H1 (cell line): ENCODE measurements at regions not wholly inside any gene's neighbourhood (a gene's known extent, or its start where the extent isn't known, plus 50 kb on each side); places are given as distances from the start of the nearest gene placed in this dataset.

ENCODE experiments used
- CTCF ChIA-PET: fragments of 300-600 bp; sonication (Branson Sonifier 250); formaldehyde crosslinking; loops from one replicate; lab custom pipeline; 2021; ENCODE audit not compliant: partially characterized antibody; lab: Charles Lee
- POLR2A ChIA-PET: fragments of 300-600 bp; sonication (Branson Sonifier 250); formaldehyde crosslinking; loops from one replicate; lab custom pipeline; 2021; ENCODE audit warnings: inconsistent platforms; ENCODE audit not compliant: partially characterized antibody; lab: Charles Lee
- DNase-seq, 2 experiments: peaks; one replicate each; pipeline versions ENCODE4 v3.0.0 to v3.0.0-alpha.2; 2010 to 2022; ENCODE audit warnings: low spot score in 2 of 2, low read depth in 1 of 2, mixed read lengths in 1 of 2
- FAIRE-seq: peaks from 2 replicates; lab custom pipeline; 2011; peaks lifted over from hg19 to GRCh38; lab: Jason Lieb, UNC
- H2AFZ ChIP-seq: 2 replicates; pipeline ENCODE4 v1.8.1; 2012; ENCODE audit warnings: low read length, inconsistent platforms
- H2AK5ac ChIP-seq: 2 replicates; pipeline ENCODE4 v1.6.1; 2013; ENCODE audit warnings: low read depth, low read length
- H2BK120ac ChIP-seq: replicated peaks from 2 replicates; pipeline ENCODE3; 2013; ENCODE audit warnings: low read depth, low read length, inconsistent platforms
- H2BK12ac ChIP-seq: 2 replicates; pipeline ENCODE4 v1.6.1; 2013; ENCODE audit warnings: low read depth, low read length
- H2BK15ac ChIP-seq: 2 replicates; pipeline ENCODE4 v1.6.1; 2013; ENCODE audit warnings: low read length
- H2BK20ac ChIP-seq: 2 replicates; pipeline ENCODE4 v1.6.1; 2013; ENCODE audit warnings: low read length
- H2BK5ac ChIP-seq: 2 replicates; pipeline ENCODE4 v1.6.1; 2013; ENCODE audit warnings: low read depth, low read length
- H3K14ac ChIP-seq: 2 replicates; pipeline ENCODE4 v1.6.1; 2013; ENCODE audit warnings: inconsistent platforms; ENCODE audit not compliant: insufficient read length
- H3K18ac ChIP-seq: 2 replicates; pipeline ENCODE4 v1.6.1; 2013; ENCODE audit warnings: low read length; ENCODE audit errors: extremely low read depth
- H3K23ac ChIP-seq: 2 replicates; pipeline ENCODE4 v1.6.1; 2013; ENCODE audit warnings: inconsistent platforms; ENCODE audit not compliant: insufficient read length
- H3K23me2 ChIP-seq: 2 replicates; pipeline ENCODE4 v1.6.1; 2013; ENCODE audit warnings: low read depth, low read length
- H3K27ac ChIP-seq: 2 replicates; pipeline ENCODE4 v1.6.1; 2011; ENCODE audit warnings: low read depth, low read length, inconsistent platforms
- H3K27me3 ChIP-seq, 4 experiments: replicated peaks in 1 of 4; 1 replicate in 1 of 4; 2 replicates in 3 of 4; pipeline versions ENCODE4 v1.6.1 to v1.8.1; 2011 to 2013; ENCODE audit warnings: low read length in 3 of 4, mild to moderate bottlenecking in 3 of 4, inconsistent platforms in 2 of 4, mixed read lengths in 2 of 4, moderate library complexity in 1 of 4; ENCODE audit not compliant: control insufficient read depth in 3 of 4, insufficient read depth in 3 of 4; ENCODE audit errors: extremely low read depth in 1 of 4
- H3K36me3 ChIP-seq, 4 experiments: 2 replicates each; pipeline versions ENCODE4 v1.6.1 to v1.8.1; 2011 to 2013; ENCODE audit warnings: mild to moderate bottlenecking in 4 of 4, low read length in 3 of 4, moderate library complexity in 2 of 4, control low read depth in 1 of 4, inconsistent platforms in 1 of 4; ENCODE audit not compliant: insufficient read depth in 4 of 4, control insufficient read depth in 2 of 4
- H3K4ac ChIP-seq: replicated peaks from 2 replicates; pipeline ENCODE3; 2013; ENCODE audit warnings: low read length, low read depth, mixed read lengths, inconsistent platforms; ENCODE audit not compliant: insufficient read length
- H3K4me1 ChIP-seq, 4 experiments: replicated peaks in 1 of 4; 1 replicate in 1 of 4; 2 replicates in 3 of 4; pipeline versions ENCODE4 v1.6.1 to v1.8.1; 2011 to 2013; ENCODE audit warnings: low read length in 3 of 4, inconsistent platforms in 2 of 4, mixed read lengths in 1 of 4; ENCODE audit not compliant: insufficient read depth in 4 of 4, control insufficient read depth in 3 of 4
- H3K4me2 ChIP-seq, 2 experiments: 2 replicates each; pipeline versions ENCODE4 v1.6.1 to v1.8.1; 2011 to 2013; ENCODE audit warnings: low read depth in 2 of 2, low read length in 2 of 2, control low read depth in 1 of 2, inconsistent platforms in 1 of 2, mild to moderate bottlenecking in 1 of 2; ENCODE audit not compliant: insufficient read depth in 1 of 2
- H3K4me3 ChIP-seq, 4 experiments: fragments of 200-600, 300-600 bp in 1 of 4; sonication (generic), shearing (Covaris generic), sonication (Bioruptor Twin) in 1 of 4; 2 replicates each; pipeline versions ENCODE4 v1.5.1 to v1.8.1; 2011 to 2016; ENCODE audit warnings: low read length in 4 of 4, low read depth in 3 of 4, control low read depth in 2 of 4, inconsistent platforms in 2 of 4, mild to moderate bottlenecking in 2 of 4, mixed read lengths in 1 of 4, moderate library complexity in 1 of 4; ENCODE audit not compliant: insufficient read depth in 2 of 4; ENCODE audit errors: extremely low read depth in 1 of 4
- H3K56ac ChIP-seq: replicated peaks from 2 replicates; pipeline ENCODE3; 2013; ENCODE audit warnings: low read depth, mild to moderate bottlenecking, mixed read lengths, low read length, inconsistent platforms; ENCODE audit not compliant: insufficient read length
- H3K79me1 ChIP-seq: 2 replicates; pipeline ENCODE4 v1.6.1; 2013; ENCODE audit warnings: low read depth, low read length, control low read depth
- H3K79me2 ChIP-seq, 2 experiments: 2 replicates each; pipeline versions ENCODE4 v1.6.1 to v1.8.1; 2012 to 2013; ENCODE audit warnings: low read length in 2 of 2, mild to moderate bottlenecking in 2 of 2, inconsistent platforms in 1 of 2; ENCODE audit not compliant: insufficient read depth in 2 of 2, control insufficient read depth in 1 of 2
- H3K9ac ChIP-seq, 4 experiments: replicated peaks in 1 of 4; 1 replicate in 1 of 4; 2 replicates in 3 of 4; pipeline versions ENCODE4 v1.6.1 to v1.8.1; 2011 to 2013; ENCODE audit warnings: low read depth in 3 of 4, low read length in 3 of 4, control low read depth in 2 of 4, mild to moderate bottlenecking in 2 of 4, moderate library complexity in 2 of 4, inconsistent platforms in 1 of 4; ENCODE audit errors: extremely low read depth in 1 of 4
- H3K9me3 ChIP-seq, 2 experiments: 2 replicates each; pipeline versions ENCODE4 v1.6.1 to v1.8.1; 2012 to 2013; ENCODE audit warnings: mild to moderate bottlenecking in 2 of 2, moderate library complexity in 2 of 2, control low read depth in 1 of 2, inconsistent platforms in 1 of 2, low read depth in 1 of 2, low read length in 1 of 2, mixed read lengths in 1 of 2; ENCODE audit not compliant: insufficient read depth in 2 of 2
- H4K20me1 ChIP-seq, 2 experiments: replicated peaks in 1 of 2; 2 replicates each; pipeline versions ENCODE3 to v1.8.1; 2011 to 2013; ENCODE audit warnings: inconsistent platforms in 2 of 2, low read length in 2 of 2, mild to moderate bottlenecking in 1 of 2; ENCODE audit not compliant: insufficient read depth in 2 of 2, control insufficient read depth in 1 of 2
- H4K5ac ChIP-seq: 2 replicates; pipeline ENCODE4 v1.6.1; 2013; ENCODE audit warnings: low read length, low read depth, mixed read lengths, inconsistent platforms; ENCODE audit not compliant: insufficient read length
- H4K8ac ChIP-seq: 2 replicates; pipeline ENCODE4 v1.8.0; 2013; ENCODE audit warnings: mild to moderate bottlenecking, moderate library complexity, low read length, inconsistent platforms; ENCODE audit not compliant: insufficient read depth; ENCODE audit errors: extremely low read depth
- H4K91ac ChIP-seq: replicated peaks from 2 replicates; pipeline ENCODE3; 2013; ENCODE audit warnings: low read length, mixed read lengths, inconsistent platforms; ENCODE audit not compliant: insufficient read length
- TAF1 ChIP-seq: IDR thresholded peaks from 2 replicates; pipeline ENCODE4 v1.6.1; 2011; ENCODE audit warnings: mild to moderate bottlenecking, low read depth, low read length
- WGBS, 2 experiments: shearing (Covaris generic) in 1 of 2; methylation state at CpG; one replicate each; pipeline versions ENCODE4 v1.1.6 to v1.1.7; 2013 to 2015; ENCODE audit warnings: low lambda C conversion rate in 2 of 2, mixed read lengths in 2 of 2, inconsistent platforms in 1 of 2, low coverage in 1 of 2, missing lambda C conversion rate in 1 of 2; ENCODE audit not compliant: insufficient replicate concordance in 2 of 2, insufficient coverage in 1 of 2, insufficient read length in 1 of 2; ENCODE audit errors: extremely low coverage in 1 of 2, missing lambda C conversion rate in 1 of 2; 5-methylcytosine and 5-hydroxymethylcytosine counted together

GRCh38 chr13:111541345-111541744 lies 220.9 kb downstream of the TEX29 start:
- no peak overlapping the region for H4K8ac ChIP-seq
- no peak overlapping the region for H3K56ac ChIP-seq
- no peak for TF ChIP-seq TAF1
- H2BK15ac ChIP-seq = no peak overlapping the region
- no peak overlapping the region for H3K14ac ChIP-seq
- H3K23ac ChIP-seq = no peak overlapping the region
- H2BK5ac ChIP-seq = no peak overlapping the region
- ChIA-PET POLR2A (no interaction called here), CTCF (interaction anchor here (1.0 to 2.0 kb wide), 9 partner anchors 8 to 83 kb away, joined by 3 to 6 read pairs (median 4); no protein-coding TSS in a partner anchor)
- H3K36me3 ChIP-seq = no peaks in the 10 kb centered on the region
- no peak overlapping the region for H3K4me3 ChIP-seq
- H3K4ac ChIP-seq = no peak overlapping the region
- H3K18ac ChIP-seq = no peak overlapping the region; the same call in 1 of the 2 replicates
- H2AFZ ChIP-seq = no peak overlapping the region
- H4K5ac ChIP-seq = no peak overlapping the region
- H4K20me1 ChIP-seq = no peaks in the 10 kb centered on the region
- 90% methylated on average over 11 of the region's 11 CpGs; no CpG with 5 or more reads in 1 of the 2 experiments for WGBS, 2 experiments
- no peak overlapping the region for H3K9ac ChIP-seq
- no peak overlapping the region for H2BK12ac ChIP-seq
- no peak overlapping the region for H2BK120ac ChIP-seq
- no peaks in the 10 kb centered on the region for H3K9me3 ChIP-seq
- H2AK5ac ChIP-seq = no peak overlapping the region
- H3K4me2 ChIP-seq = no peak overlapping the region; a peak in 1 of 4 replicates
- H4K91ac ChIP-seq = no peak overlapping the region
- H3K79me1 ChIP-seq = no peaks in the 10 kb centered on the region
- FAIRE-seq (no peak), DNase-seq (no peak)
- H3K27ac ChIP-seq = no peak overlapping the region
- H2BK20ac ChIP-seq = no peak overlapping the region
- no peaks in the 10 kb centered on the region for H3K79me2 ChIP-seq
- no peaks in the 10 kb centered on the region for H3K23me2 ChIP-seq
- peaks cover 0 to 6% (median 4%) of the 10 kb centered on the region in 4 experiments; a peak in 5 of 7 replicates for H3K4me1 ChIP-seq
- H3K27me3 ChIP-seq = peaks cover 0 to 14% (median 8%) of the 10 kb centered on the region in 4 experiments; a peak in 4 of 7 replicates
